ENCODE measurements at regions not wholly inside any gene's neighbourhood (a gene's known extent, or its start where the extent isn't known, plus 50 kb on each side); places are given as distances from the start of the nearest gene placed in this dataset.

DNA sequence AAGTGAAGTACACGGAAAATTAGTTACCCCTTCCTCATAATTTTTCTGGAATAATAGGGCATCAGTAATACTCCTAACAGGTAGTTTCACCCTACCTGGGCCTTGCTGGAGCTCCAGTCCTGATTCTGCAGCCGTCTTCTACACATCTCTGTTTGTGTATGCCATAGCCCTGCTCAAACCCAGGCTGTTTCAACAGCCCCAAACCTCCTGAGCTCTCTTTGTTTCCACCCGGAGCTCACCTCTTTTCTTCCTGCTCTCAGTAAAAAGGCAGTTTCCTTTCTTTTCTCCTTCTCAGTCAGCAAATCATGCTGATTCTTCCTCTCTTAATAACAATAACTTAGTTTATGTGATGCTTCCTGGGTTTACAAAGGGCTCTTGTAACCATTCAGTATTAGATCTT lies 355.1 kb upstream of the RUNX1 start:
- DNase-seq (ENCODE audit: low read depth) = no peak
- no peak overlapping the region for H3K4me3 ChIP-seq (ENCODE audit: low read depth, low read length)
- TF ChIP-seq CTCF (IDR thresholded peaks at IDR 0.05; ENCODE audit: control insufficient read depth, extremely low read depth, insufficient read depth) = no peak

DNA sequence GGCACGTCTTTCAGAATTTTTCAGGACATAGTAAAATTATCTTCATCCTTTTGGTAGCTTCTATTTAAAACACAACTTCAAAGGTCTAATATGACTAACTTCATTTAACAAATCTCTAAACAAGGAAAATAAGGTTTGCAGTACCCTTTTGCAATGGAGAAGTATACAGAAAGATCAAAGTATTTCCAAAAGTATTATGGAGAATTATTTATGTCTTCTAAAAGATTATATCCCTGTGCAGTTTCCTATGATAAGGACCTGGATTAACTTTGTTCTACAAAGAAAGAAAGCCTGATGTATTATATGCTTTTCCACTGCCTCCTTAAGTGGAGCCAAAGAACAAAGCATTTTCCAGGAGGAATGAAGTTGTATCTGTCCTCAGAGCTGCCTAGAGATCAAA lies 353.0 kb upstream of the RUNX1 start:
- no peak for TF ChIP-seq CTCF (IDR thresholded peaks at IDR 0.05; ENCODE audit: control insufficient read depth, extremely low read depth, insufficient read depth)
- H3K4me3 ChIP-seq (ENCODE audit: low read depth, low read length) = no peak overlapping the region
- DNase-seq (ENCODE audit: low read depth) = no peak

DNA sequence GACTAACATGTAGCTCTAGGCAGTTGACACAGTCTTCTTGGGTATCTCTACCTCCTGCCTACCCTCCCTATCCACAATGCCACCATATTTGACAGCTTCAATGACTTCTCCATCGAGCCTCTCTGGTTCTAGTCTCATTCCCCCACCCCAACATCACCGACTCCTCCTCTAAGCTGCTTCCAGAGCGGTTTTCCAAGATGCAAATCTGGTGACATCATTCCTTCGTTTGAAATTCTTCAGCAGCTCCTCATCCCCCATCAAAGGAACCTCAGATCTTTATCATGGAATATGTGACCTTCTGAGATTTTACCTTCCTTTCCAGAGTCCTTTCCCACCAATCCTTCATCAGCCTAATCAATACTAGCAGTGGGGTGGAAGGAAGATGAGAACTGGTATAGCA lies 352.4 kb upstream of the RUNX1 start:
- no peak for DNase-seq (ENCODE audit: low read depth)

GRCh38 chr21:35400233-35400939 lies 351.3 kb upstream of the RUNX1 start:
- no peak overlapping the region for H3K4me3 ChIP-seq (ENCODE audit: low read depth, low read length)
- DNase-seq (ENCODE audit: low read depth) = peak; percentile 70
- TF ChIP-seq CTCF (IDR thresholded peaks at IDR 0.05; ENCODE audit: control insufficient read depth, extremely low read depth, insufficient read depth) = peak; percentile 70

More for the DNA sequence above, 352.4 kb upstream of the RUNX1 start:
- TF ChIP-seq CTCF (IDR thresholded peaks at IDR 0.05; ENCODE audit: control insufficient read depth, extremely low read depth, insufficient read depth) = no peak
- H3K4me3 ChIP-seq (ENCODE audit: low read depth, low read length) = no peak overlapping the region

GRCh38 chr21:35399706-35400105 lies 350.6 kb upstream of the RUNX1 start:
- TF ChIP-seq CTCF (IDR thresholded peaks at IDR 0.05; ENCODE audit: control insufficient read depth, extremely low read depth, insufficient read depth) = no peak
- DNase-seq (ENCODE audit: low read depth) = no peak
- H3K4me3 ChIP-seq (ENCODE audit: low read depth, low read length) = no peak overlapping the region

GRCh38 chr21:35399002-35399530 lies 350.0 kb upstream of the RUNX1 start:
- DNase-seq (ENCODE audit: low read depth) = no peak
- no peak overlapping the region for H3K4me3 ChIP-seq (ENCODE audit: low read depth, low read length)
- TF ChIP-seq CTCF (IDR thresholded peaks at IDR 0.05; ENCODE audit: control insufficient read depth, extremely low read depth, insufficient read depth) = no peak
